ENCODE measurements at regions not wholly inside any gene's neighbourhood (a gene's known extent, or its start where the extent isn't known, plus 50 kb on each side); places are given as distances from the start of the nearest gene placed in this dataset.

DNA sequence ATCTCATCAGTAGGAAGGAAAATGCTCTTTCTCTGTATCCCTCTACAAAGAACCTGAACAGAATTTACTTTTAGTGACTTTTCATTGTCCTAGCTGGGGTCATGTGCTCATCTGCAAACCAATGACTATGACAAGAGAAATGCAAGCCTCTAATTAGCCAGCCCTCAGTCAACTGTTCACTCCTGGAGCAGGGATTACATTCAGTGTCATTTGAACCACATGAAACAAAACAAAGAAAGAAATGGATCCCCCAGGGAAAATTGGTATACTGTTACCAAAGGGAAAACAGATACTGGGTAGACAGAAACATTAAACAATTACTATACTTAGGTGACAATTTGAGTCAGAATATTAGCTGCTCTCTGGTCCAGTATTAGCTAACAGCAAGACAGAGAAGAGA, 173.6 kb downstream of the RCHY1 start:
- DNase-seq (ENCODE audit: extremely low read depth in 1 of 4, low spot score in 3 of 4) (no peak), FAIRE-seq (no peak), ATAC-seq (no peak)
- in situ Hi-C loops (cut with MboI), result no loop called here
- CTCF ChIA-PET (ENCODE audit: low intra/inter-chr PET ratio), result no interaction called here
- no peak overlapping the region for H3K4me2 ChIP-seq (ENCODE audit: insufficient read depth, low read length)
- H4K20me1 ChIP-seq (replicated peaks; ENCODE audit: control insufficient read depth, insufficient read depth, low read length), result no peaks in the 10 kb centered on the region
- no peaks in the 10 kb centered on the region for H3K9me3 ChIP-seq (replicated peaks; ENCODE audit: control insufficient read depth, insufficient read depth, low read depth, low read length)
- no peaks in the 10 kb centered on the region; a peak in 1 of 5 replicates for H3K4me1 ChIP-seq (replicated peaks in 1 of 2; ENCODE audit: control insufficient read depth in 2 of 2, insufficient read depth in 2 of 2, low read length in 2 of 2)
- TF ChIP-seq PRMT5 (CRISPR knock-in tag; IDR thresholded peaks at IDR 0.05) (no peak), SNRNP70 (optimal IDR thresholded peaks at IDR 0.05; ENCODE audit: low read depth, low read length) (no peak), EHMT2 (IDR thresholded peaks at IDR 0.05) (no peak), HMGN3 (IDR thresholded peaks at IDR 0.05; ENCODE audit: borderline replicate concordance, extremely low read depth, insufficient read length, low read depth, low read length) (no peak), CBX8 (IDR thresholded peaks at IDR 0.05; ENCODE audit: borderline replicate concordance, extremely low read depth, low read depth, low read length, poor library complexity, severe bottlenecking) (no peak), ETV5 (CRISPR knock-in tag; IDR thresholded peaks at IDR 0.05; ENCODE audit: low read depth) (no peak), ZNF384 (IDR thresholded peaks at IDR 0.05; ENCODE audit: low read depth, low read length) (no peak), FOXJ2 (tag; IDR thresholded peaks at IDR 0.05) (no peak), HMG20B (CRISPR knock-in tag; IDR thresholded peaks at IDR 0.05) (no peak), ZBTB8A (IDR thresholded peaks at IDR 0.05; ENCODE audit: partially characterized antibody) (no peak), SP2 (IDR thresholded peaks at IDR 0.05; ENCODE audit: extremely low read depth, low read depth, low read length, poor library complexity, severe bottlenecking) (no peak), CREBBP (IDR thresholded peaks at IDR 0.05; ENCODE audit: low read depth, low read length) (no peak), KAT2B (IDR thresholded peaks at IDR 0.05; ENCODE audit: low read depth, low read length) (no peak), IFI16 (CRISPR knock-in tag; IDR thresholded peaks at IDR 0.05) (no peak), SRSF9 (IDR thresholded peaks at IDR 0.05; ENCODE audit: borderline replicate concordance, low read depth, low read length) (no peak)
- TF ChIP-seq, protein P1, sequence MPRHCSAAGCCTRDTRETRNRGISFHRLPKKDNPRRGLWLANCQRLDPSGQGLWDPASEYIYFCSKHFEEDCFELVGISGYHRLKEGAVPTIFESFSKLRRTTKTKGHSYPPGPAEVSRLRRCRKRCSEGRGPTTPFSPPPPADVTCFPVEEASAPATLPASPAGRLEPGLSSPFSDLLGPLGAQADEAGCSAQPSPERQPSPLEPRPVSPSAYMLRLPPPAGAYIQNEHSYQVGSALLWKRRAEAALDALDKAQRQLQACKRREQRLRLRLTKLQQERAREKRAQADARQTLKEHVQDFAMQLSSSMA (CRISPR knock-in tag; IDR thresholded peaks at IDR 0.05), result no peak
- TF ChIP-seq, protein P2, sequence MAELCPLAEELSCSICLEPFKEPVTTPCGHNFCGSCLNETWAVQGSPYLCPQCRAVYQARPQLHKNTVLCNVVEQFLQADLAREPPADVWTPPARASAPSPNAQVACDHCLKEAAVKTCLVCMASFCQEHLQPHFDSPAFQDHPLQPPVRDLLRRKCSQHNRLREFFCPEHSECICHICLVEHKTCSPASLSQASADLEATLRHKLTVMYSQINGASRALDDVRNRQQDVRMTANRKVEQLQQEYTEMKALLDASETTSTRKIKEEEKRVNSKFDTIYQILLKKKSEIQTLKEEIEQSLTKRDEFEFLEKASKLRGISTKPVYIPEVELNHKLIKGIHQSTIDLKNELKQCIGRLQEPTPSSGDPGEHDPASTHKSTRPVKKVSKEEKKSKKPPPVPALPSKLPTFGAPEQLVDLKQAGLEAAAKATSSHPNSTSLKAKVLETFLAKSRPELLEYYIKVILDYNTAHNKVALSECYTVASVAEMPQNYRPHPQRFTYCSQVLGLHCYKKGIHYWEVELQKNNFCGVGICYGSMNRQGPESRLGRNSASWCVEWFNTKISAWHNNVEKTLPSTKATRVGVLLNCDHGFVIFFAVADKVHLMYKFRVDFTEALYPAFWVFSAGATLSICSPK (IDR thresholded peaks at IDR 0.05; ENCODE audit: borderline replicate concordance), result no peak
- BruUV-seq (replicated peaks), result no TSS peak
- no peaks in the 10 kb centered on the region for H3K27me3 ChIP-seq (ENCODE audit: control insufficient read depth in 2 of 2, insufficient read depth in 2 of 2, low read length in 2 of 2)
- no peaks in the 10 kb centered on the region for H3K9me1 ChIP-seq (ENCODE audit: control insufficient read depth, insufficient read depth, low read length)
- H2AFZ ChIP-seq (ENCODE audit: low read depth, low read length), result no peak overlapping the region
- no peaks in the 10 kb centered on the region for H3K79me2 ChIP-seq (ENCODE audit: control insufficient read depth, insufficient read depth, low read length)
- no peak overlapping the region for H3K9ac ChIP-seq (ENCODE audit: insufficient read depth in 1 of 2, low read depth in 2 of 2, low read length in 2 of 2)
- no peaks in the 10 kb centered on the region for H3K36me3 ChIP-seq (ENCODE audit: control insufficient read depth, insufficient read depth, low read length)
- H3K4me3 ChIP-seq, result no peak overlapping the region
- intact Hi-C loops (cut with micrococcal nuclease), result no loop called here
- POLR2A ChIA-PET, result no interaction called here
- no peak overlapping the region for H3K27ac ChIP-seq (ENCODE audit: extremely low read depth, low read depth, low read length)
